ENCODE measurements at regions not wholly inside any gene's neighbourhood (a gene's known extent, or its start where the extent isn't known, plus 50 kb on each side); places are given as distances from the start of the nearest gene placed in this dataset.

DNA sequence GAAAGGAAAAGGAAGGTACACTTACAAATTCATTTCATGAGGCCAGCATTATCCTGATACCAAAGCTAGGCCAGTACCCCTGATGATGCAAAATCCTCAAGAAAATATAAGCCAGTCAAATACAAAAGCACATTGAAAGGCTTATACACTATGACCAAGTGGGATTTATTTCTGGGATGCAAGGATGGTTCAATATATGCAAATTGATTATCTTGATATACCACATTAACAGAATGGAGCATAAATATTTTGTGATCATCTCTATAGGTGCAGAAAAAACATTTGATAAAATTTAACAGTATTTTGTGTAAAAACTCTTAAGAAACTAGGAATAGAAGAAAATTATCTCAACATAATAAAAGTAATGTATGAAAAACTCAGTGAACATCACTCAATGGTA lies 97.0 kb upstream of the BCAT1 start:
- Histone ChIP-seq H3K9me2 (ENCODE audit: insufficient read depth) (no peaks in the 10 kb centered on the region), H3K79me2 (replicated peaks; ENCODE audit: insufficient read depth) (no peaks in the 10 kb centered on the region), H3K36me3 (ENCODE audit: insufficient read depth) (no peaks in the 10 kb centered on the region), H4K20me1 (replicated peaks; ENCODE audit: insufficient read depth) (no peaks in the 10 kb centered on the region), H3K4me2 (no peak overlapping the region), H3F3A (replicated peaks; ENCODE audit: low read depth) (no peaks in the 10 kb centered on the region), H3K4me1 (ENCODE audit: insufficient read depth) (no peaks in the 10 kb centered on the region), H3K27me3 (ENCODE audit: insufficient read depth) (no peaks in the 10 kb centered on the region), H2AFZ (no peak overlapping the region), H3K4me3 (no peak overlapping the region), H3K27ac (ENCODE audit: low read depth) (no peak overlapping the region)
- no peak overlapping the region for H3K27ac Mint-ChIP-seq
- H3K4me3 Mint-ChIP-seq, result no peak overlapping the region
- ATAC-seq (no peak), DNase-seq (ENCODE audit: low spot score) (no peak)
- H3K36me3 Mint-ChIP-seq (ENCODE audit: low read depth), result peaks cover 3% of the 10 kb centered on the region; the same call in 1 of the 3 replicates
- H3K27me3 Mint-ChIP-seq (ENCODE audit: insufficient read depth, low read depth, poor library complexity), result no peaks in the 10 kb centered on the region
- H3K4me1 Mint-ChIP-seq, result no peaks in the 10 kb centered on the region
- TF ChIP-seq STAT1 (IDR thresholded peaks at IDR 0.05; ENCODE audit: unreplicated experiment), result no peak
- TF ChIP-seq, protein P1, sequence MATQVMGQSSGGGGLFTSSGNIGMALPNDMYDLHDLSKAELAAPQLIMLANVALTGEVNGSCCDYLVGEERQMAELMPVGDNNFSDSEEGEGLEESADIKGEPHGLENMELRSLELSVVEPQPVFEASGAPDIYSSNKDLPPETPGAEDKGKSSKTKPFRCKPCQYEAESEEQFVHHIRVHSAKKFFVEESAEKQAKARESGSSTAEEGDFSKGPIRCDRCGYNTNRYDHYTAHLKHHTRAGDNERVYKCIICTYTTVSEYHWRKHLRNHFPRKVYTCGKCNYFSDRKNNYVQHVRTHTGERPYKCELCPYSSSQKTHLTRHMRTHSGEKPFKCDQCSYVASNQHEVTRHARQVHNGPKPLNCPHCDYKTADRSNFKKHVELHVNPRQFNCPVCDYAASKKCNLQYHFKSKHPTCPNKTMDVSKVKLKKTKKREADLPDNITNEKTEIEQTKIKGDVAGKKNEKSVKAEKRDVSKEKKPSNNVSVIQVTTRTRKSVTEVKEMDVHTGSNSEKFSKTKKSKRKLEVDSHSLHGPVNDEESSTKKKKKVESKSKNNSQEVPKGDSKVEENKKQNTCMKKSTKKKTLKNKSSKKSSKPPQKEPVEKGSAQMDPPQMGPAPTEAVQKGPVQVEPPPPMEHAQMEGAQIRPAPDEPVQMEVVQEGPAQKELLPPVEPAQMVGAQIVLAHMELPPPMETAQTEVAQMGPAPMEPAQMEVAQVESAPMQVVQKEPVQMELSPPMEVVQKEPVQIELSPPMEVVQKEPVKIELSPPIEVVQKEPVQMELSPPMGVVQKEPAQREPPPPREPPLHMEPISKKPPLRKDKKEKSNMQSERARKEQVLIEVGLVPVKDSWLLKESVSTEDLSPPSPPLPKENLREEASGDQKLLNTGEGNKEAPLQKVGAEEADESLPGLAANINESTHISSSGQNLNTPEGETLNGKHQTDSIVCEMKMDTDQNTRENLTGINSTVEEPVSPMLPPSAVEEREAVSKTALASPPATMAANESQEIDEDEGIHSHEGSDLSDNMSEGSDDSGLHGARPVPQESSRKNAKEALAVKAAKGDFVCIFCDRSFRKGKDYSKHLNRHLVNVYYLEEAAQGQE (IDR thresholded peaks at IDR 0.05; ENCODE audit: unreplicated experiment), result no peak
- no peak for TF ChIP-seq NANOG (IDR thresholded peaks at IDR 0.05; ENCODE audit: borderline replicate concordance)
- no peak for TF ChIP-seq ZNF114 (CRISPR knock-in tag; IDR thresholded peaks at IDR 0.05)
- TF ChIP-seq POLR2AphosphoS5 (IDR thresholded peaks at IDR 0.05; ENCODE audit: low read depth), result no peak
- TF ChIP-seq EZH2 (IDR thresholded peaks at IDR 0.05; ENCODE audit: low read depth, unreplicated experiment), result no peak
- TF ChIP-seq, protein P2, sequence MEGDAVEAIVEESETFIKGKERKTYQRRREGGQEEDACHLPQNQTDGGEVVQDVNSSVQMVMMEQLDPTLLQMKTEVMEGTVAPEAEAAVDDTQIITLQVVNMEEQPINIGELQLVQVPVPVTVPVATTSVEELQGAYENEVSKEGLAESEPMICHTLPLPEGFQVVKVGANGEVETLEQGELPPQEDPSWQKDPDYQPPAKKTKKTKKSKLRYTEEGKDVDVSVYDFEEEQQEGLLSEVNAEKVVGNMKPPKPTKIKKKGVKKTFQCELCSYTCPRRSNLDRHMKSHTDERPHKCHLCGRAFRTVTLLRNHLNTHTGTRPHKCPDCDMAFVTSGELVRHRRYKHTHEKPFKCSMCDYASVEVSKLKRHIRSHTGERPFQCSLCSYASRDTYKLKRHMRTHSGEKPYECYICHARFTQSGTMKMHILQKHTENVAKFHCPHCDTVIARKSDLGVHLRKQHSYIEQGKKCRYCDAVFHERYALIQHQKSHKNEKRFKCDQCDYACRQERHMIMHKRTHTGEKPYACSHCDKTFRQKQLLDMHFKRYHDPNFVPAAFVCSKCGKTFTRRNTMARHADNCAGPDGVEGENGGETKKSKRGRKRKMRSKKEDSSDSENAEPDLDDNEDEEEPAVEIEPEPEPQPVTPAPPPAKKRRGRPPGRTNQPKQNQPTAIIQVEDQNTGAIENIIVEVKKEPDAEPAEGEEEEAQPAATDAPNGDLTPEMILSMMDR (conservative IDR thresholded peaks at IDR 0.05; ENCODE audit: low read depth in 2 of 2), result no peak
- TF ChIP-seq ZNF331 (CRISPR knock-in tag; IDR thresholded peaks at IDR 0.05; ENCODE audit: low read depth), result no peak
- no peak for TF ChIP-seq JUNB (IDR thresholded peaks at IDR 0.05; ENCODE audit: unreplicated experiment)
- TF ChIP-seq, protein P3, sequence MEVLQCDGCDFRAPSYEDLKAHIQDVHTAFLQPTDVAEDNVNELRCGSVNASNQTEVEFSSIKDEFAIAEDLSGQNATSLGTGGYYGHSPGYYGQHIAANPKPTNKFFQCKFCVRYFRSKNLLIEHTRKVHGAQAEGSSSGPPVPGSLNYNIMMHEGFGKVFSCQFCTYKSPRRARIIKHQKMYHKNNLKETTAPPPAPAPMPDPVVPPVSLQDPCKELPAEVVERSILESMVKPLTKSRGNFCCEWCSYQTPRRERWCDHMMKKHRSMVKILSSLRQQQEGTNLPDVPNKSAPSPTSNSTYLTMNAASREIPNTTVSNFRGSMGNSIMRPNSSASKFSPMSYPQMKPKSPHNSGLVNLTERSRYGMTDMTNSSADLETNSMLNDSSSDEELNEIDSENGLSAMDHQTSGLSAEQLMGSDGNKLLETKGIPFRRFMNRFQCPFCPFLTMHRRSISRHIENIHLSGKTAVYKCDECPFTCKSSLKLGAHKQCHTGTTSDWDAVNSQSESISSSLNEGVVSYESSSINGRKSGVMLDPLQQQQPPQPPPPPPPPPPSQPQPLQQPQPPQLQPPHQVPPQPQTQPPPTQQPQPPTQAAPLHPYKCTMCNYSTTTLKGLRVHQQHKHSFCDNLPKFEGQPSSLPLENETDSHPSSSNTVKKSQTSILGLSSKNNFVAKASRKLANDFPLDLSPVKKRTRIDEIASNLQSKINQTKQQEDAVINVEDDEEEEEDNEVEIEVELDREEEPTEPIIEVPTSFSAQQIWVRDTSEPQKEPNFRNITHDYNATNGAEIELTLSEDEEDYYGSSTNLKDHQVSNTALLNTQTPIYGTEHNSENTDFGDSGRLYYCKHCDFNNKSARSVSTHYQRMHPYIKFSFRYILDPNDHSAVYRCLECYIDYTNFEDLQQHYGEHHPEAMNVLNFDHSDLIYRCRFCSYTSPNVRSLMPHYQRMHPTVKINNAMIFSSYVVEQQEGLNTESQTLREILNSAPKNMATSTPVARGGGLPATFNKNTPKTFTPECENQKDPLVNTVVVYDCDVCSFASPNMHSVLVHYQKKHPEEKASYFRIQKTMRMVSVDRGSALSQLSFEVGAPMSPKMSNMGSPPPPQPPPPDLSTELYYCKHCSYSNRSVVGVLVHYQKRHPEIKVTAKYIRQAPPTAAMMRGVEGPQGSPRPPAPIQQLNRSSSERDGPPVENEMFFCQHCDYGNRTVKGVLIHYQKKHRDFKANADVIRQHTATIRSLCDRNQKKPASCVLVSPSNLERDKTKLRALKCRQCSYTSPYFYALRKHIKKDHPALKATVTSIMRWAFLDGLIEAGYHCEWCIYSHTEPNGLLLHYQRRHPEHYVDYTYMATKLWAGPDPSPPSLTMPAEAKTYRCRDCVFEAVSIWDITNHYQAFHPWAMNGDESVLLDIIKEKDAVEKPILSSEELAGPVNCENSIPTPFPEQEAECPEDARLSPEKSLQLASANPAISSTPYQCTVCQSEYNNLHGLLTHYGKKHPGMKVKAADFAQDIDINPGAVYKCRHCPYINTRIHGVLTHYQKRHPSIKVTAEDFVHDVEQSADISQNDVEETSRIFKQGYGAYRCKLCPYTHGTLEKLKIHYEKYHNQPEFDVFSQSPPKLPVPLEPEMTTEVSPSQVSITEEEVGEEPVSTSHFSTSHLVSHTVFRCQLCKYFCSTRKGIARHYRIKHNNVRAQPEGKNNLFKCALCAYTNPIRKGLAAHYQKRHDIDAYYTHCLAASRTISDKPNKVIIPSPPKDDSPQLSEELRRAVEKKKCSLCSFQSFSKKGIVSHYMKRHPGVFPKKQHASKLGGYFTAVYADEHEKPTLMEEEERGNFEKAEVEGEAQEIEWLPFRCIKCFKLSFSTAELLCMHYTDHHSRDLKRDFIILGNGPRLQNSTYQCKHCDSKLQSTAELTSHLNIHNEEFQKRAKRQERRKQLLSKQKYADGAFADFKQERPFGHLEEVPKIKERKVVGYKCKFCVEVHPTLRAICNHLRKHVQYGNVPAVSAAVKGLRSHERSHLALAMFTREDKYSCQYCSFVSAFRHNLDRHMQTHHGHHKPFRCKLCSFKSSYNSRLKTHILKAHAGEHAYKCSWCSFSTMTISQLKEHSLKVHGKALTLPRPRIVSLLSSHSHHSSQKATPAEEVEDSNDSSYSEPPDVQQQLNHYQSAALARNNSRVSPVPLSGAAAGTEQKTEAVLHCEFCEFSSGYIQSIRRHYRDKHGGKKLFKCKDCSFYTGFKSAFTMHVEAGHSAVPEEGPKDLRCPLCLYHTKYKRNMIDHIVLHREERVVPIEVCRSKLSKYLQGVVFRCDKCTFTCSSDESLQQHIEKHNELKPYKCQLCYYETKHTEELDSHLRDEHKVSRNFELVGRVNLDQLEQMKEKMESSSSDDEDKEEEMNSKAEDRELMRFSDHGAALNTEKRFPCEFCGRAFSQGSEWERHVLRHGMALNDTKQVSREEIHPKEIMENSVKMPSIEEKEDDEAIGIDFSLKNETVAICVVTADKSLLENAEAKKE (CRISPR knock-in tag; IDR thresholded peaks at IDR 0.05), result no peak
- TF ChIP-seq, protein P4, sequence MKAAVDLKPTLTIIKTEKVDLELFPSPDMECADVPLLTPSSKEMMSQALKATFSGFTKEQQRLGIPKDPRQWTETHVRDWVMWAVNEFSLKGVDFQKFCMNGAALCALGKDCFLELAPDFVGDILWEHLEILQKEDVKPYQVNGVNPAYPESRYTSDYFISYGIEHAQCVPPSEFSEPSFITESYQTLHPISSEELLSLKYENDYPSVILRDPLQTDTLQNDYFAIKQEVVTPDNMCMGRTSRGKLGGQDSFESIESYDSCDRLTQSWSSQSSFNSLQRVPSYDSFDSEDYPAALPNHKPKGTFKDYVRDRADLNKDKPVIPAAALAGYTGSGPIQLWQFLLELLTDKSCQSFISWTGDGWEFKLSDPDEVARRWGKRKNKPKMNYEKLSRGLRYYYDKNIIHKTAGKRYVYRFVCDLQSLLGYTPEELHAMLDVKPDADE (IDR thresholded peaks at IDR 0.05), result no peak
- TF ChIP-seq EZH2phosphoT487 (IDR thresholded peaks at IDR 0.05; ENCODE audit: unreplicated experiment), result no peak
- TF ChIP-seq CREB1 (CRISPR knock-in tag; IDR thresholded peaks at IDR 0.05; ENCODE audit: low read depth), result no peak
- H3K9me3 Mint-ChIP-seq, result peaks cover 21% of the 10 kb centered on the region

Measured in GM23338 (cell line).